Left cardiac atrium (tissue), 4 donors: ENCODE measurements at regions not wholly inside any gene's neighbourhood (a gene's known extent, or its start where the extent isn't known, plus 50 kb on each side); places are given as distances from the start of the nearest gene placed in this dataset.

Source experiments
- ATAC-seq, 2 donors: fragments of 200-7000 bp; cut with Tn5 transposase; one replicate each; pipeline ENCODE4 v1.9.1; 2020; ENCODE audit warnings: mild to moderate bottlenecking in 2 of 2, moderate library complexity in 2 of 2
- DNase-seq: peaks from one replicate; pipeline ENCODE4 v3.0.0-alpha.2; 2020
- intact Hi-C, 2 donors: fragments of 100-400 bp; cut with DNase I; formaldehyde crosslinking; loops; one replicate each; pipeline versions ENCODE4 v1.14.1 to v1.15.1; 2022 to 2023
- donor health status: DM: no; HTN: yes; CAD: no.
- donor health status: DM: no; HTN: yes; CAD: no; lungs with severe emphysema.
- donor health status: DM: yes; HTN: yes; CAD: no.
- donor health status: Dilated cardiomyopathy.

DNA sequence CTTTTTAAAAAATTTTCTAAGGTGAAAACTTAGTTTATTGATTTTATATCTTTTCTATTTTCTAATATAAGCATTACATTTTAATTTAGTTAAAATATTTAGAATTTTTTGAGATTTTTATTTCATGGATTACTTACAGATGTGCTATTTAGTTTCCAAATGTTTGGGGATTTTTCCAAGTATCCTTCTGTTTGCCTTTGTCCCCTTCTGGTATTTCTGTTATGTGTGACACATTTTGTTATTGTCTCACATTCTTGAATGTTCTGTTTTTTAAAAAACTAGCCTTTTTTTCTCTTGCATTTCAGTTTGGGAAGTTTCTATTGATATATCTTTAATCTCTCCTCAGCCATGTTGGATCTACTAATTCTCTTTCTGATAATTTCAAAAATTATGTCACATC, 234.9 kb downstream of the FAM170A start:
- intact Hi-C loops: no loop called here
- DNase-seq: no peak
- ATAC-seq: no peak

DNA sequence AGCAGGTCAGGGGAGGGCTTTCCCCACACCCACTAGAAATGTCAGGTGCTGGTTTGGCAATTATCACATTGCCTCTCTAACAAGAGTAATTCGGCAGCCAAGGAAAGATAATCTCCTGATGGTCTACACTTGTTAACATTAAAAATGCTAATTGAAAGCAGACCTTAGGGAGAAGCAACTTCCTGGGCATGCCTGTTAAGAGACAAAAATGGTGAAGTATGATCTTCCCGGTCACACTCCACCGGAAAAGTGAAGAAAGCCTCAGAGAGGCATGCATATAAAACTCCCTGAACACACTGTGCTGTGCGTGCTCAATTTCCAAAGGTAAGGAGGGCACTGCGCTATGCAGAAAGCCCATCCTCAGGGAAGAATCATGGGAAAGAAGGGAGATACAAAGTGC, 244.3 kb downstream of the FAM170A start:
- ATAC-seq: no peak
- no peak for DNase-seq
- intact Hi-C loops: no loop called here

DNA sequence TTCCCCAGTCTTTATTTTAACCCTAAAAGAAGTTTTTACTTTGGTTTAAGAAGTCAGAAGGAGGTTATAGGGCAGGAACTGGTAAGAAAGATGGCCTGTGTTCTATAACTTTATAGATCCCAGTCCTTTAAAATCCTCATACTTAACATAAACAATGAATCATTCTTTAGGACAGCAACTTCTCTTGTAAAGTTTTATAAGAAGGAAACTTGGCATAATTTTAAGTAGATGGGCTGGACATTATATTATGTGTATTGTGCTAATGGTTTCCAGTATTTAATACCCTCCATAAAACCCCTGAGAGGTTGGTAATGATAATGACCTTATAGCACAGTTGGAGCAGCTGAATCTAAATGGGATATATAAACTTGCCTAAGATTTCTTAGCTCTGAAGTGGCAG, 247.2 kb downstream of the FAM170A start:
- DNase-seq (no peak), ATAC-seq (no peak)
- intact Hi-C loops: no loop called here

DNA sequence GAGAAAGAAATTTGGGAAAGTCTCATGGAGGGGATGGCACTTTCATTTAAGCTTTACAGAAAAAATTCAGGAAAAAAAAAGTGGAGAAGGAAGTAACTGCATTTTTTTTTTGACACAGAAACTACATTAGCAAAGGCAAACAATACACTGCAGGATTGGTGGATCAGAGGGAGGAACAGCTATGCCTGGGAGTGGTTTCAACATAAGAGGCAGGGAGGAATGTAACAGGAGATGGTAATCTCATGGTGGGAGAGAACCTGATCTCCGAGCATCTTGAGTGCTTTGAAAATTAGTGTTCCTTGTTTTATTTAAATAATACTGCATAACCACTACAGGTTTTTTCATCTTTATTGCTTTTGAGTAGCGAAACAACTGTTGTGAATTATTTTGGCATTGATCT, 249.4 kb downstream of the FAM170A start:
- ATAC-seq: no peak
- DNase-seq: no peak
- intact Hi-C loops: no loop called here

DNA sequence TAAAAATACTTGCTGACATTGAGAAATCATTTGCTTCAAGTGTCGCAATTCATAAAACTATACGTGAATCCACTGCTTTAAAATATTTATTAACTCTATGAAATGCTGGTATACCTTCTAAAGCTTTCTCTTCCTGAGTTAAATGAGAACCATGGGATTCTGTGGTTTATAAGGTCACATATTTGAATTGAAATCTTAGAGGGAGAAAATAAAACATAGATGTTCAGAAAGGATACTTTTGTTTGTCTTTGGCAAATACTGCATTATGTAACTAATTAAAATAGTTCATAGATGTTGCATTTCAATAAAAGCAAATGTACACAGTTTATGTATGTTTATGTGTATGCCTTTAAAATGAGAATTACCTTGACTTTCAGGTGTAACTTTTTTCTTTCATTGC, 250.1 kb downstream of the FAM170A start:
- intact Hi-C loops: no loop called here
- ATAC-seq (no peak), DNase-seq (no peak)

DNA sequence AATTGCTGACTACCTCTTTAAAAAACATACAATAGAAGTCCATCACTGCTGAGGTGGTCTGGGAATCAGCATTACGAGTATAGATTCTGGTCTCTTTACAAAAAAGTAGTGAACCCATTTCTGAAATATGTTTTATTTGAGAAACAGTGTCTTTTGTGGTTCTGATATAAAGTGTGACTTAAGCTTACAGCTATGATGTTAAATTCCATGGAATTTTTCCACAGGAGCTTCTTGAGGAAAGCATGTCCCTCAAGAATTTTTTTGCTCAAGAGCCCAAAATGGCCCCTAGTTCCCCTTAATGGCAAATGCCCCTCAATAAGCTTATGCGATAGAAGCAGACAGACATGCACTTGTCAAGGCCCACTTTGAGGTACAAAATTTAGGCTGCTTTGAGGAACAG, 265.7 kb downstream of the FAM170A start:
- ATAC-seq (no peak), DNase-seq (no peak)
- intact Hi-C loops: no loop called here

DNA sequence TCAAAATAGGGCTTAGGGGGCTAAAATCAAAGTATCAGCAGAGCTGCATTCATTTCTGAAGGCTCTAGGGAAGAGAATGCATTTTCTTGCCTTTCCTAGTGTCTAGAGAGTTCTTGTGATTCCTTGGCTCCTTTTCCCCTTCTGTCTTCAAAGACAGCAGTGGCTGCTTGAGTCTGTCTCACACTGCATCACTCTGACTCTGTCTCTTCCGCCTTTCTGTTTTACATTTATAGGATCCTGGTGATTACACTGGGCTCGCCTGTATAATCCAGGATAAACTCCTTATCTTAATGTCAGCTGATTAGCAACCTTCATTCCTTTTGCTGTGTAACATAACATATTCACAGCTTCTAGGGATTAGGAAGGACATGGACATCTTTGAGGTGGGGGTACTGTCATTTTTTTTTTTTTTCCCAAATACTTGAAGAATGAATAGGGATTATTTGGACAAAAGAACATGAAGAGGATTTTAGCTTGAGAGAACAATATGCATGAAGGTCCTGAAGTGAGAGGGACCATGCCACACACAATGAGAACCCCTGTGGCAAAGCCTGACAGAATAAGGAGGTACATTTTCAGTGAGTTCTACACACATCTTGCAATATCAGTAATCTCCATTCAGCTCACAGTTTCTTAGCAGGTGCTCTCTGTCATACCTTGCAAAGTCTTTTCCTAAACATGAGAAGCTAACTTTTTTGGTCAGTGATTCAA, 267.6 kb downstream of the FAM170A start:
- intact Hi-C loops: no loop called here
- no peak for ATAC-seq
- no peak for DNase-seq

DNA sequence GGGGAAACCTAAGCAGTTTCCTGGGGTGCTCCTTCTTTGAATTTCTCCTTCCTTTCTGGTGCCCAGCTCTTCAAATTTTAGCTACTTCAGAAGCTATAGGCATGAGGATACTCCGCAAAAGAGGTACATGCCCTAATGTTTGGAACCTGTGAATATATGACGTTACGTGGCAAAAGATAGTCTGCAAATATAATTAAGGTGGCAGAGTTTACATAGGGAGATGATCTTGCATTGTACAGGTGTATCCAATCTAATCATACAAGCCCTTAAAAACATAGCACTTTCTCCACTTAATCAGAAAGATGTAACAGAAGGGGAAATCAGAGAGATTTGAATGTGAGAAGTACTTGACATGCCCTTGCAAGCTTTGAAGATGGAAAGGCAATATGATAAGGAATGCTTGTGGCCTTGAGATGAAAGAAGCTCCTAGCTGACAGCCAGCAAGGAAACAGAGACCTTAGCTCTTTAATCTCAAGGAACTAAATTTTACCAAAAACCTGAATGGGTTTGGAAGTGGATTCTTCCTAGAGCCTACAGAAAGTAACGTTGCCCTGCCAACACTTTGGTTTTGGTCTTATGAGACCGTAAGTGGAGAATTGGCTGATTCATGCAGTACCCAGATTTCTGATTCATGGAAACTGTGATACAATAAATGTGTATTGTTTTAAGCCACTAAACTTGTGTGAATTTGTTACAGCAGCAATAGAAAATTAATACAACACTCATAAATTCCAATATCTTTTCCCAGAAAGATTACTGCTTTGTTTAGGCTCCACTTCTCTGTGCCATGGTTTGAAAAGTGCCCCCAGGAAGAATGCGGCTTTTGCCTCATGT, 268.4 kb downstream of the FAM170A start:
- ATAC-seq (no peak), DNase-seq (no peak)
- intact Hi-C loops: no loop called here

DNA sequence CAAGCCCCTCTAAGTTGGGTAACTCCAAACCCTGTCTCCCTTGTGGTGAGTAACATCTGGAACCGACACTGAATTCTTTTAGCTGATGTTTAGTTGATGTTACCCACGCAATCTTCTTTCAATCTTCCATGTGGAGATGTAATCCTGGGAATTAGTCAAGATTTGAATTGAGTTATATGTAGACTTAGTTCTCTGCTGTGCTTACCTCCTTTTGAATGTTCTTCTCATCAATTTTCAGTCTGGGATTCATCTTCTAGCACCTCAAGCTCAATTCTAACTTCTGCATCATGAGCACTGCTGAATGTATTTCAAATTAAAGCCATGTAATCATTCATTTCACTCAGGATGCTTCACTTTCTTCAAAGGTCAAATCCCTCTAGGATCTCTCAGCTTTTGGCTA, 270.6 kb downstream of the FAM170A start:
- ATAC-seq: no peak
- intact Hi-C loops: no loop called here
- no peak for DNase-seq

DNA sequence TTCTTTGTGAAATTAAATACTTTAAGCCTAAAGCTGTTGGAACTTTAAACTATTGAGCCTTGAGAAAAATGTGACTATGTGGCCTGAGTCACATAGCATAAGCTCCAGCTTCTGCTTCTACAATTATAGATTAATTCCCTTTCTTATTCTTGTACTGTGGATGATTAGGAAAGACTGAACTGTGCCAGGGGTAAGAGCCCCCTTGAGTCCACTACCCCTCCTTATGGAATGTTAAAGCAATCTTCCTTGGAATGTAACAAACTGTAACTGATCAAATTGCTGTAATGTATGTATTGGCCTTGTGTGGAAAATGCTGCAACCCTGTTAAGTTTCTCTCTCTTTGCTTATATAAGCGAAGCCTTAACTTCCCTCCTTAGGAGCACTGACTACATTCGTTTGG, 273.2 kb downstream of the FAM170A start:
- intact Hi-C loops: no loop called here
- no peak for DNase-seq
- ATAC-seq: no peak

DNA sequence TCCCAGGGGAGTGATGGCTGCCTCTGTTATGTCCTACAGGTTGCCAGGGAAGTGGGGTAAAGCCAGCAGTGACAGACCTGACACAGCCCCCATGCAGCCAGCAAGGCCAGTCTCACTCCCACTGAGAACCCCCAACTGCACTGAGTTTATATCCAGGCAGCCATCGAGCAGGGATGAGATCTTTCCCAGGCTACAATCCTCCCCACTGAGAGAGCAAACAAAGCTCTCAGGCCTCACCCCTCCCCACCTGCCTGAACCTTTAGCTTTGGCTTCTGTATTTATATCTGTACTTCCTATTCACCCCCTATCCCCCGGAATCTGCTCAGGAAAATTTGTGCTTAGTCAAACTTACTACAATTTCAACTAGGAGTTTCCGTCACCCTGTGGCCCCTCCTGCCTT, 284.1 kb downstream of the FAM170A start:
- DNase-seq (no peak), ATAC-seq (no peak)
- intact Hi-C loops: no loop called here

DNA sequence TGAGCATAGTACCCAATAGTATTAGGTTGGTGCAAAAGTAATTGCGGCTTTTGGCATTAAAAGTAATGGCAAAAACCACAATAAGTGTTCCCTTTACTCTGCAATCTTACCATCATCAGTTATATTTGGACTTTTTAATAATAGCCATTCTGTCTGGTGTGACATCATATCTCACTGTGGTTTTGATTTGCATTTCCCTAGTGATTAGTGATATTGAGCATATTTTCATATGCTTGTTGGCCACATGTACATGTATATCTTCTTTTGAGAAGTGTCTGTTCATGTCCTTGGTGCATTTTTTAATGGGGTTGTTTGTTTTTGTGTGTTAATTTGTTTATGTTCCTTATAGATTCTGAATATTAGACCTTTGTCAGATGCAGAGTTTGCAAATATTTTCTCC, 289.9 kb downstream of the FAM170A start:
- DNase-seq (no peak), ATAC-seq (no peak)
- intact Hi-C loops: no loop called here

DNA sequence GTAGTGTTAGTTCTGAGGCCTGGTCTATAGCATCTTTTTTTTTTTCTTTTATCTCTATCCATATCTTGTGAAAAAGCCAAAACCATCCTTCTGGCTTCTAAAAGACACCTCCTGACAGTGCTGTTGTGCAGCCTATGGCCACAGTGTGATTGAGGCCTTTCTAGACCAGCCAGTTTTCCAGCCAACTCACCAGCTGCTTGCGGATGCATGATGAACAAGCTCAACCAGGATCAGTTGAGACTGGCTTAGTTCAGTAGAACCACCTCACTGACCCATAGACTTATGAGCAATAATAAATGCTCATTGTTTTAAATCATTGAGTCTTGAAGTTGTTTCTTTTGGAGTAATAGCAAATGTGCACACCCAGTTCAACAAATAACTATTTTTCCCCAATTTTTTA, 296.9 kb downstream of the FAM170A start:
- DNase-seq (no peak), ATAC-seq (no peak)

DNA sequence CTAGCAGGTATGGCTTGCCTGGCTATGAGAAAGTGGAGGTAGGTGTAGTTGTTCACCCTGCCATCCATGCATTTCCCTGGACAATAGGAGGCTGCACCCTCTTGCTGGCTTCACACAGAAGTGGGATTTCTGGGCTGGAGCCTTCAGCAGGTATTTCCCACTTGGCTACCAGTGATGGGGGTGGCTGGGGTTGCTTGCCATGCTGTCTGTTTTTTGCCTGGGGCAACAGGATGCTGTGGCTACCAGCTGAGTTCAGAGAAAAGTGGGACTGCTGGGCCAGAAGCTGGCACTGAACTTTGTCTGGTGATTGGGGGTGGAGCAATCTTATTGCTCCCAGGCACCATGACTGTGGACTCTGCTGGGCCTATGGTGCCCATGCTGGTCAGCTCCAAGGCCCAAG, 299.6 kb downstream of the FAM170A start:
- ATAC-seq (no peak), DNase-seq (no peak)
- intact Hi-C loops: no loop called here

More for the DNA sequence above, 296.9 kb downstream of the FAM170A start:
- intact Hi-C loops: no loop called here

DNA sequence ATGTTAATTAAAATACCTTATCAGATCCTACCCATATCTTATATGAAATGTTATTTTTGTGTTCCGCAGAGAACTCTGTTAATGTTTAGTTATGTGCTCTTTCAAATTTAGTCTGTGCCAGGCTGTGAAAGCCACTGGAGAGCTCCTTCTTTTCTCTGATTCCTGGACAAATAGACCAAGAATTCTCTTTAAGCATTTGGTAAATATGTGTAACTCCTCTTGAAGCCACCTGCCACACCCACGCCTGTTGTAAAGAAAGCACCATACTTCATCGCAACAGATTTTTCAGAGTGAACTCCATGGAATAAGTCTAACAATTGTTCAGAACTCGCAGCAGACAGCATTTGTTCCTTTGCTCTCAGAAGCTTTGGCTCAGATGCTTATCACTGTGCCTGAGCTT, 301.1 kb downstream of the FAM170A start:
- DNase-seq: no peak
- intact Hi-C loops: no loop called here
- ATAC-seq: no peak

DNA sequence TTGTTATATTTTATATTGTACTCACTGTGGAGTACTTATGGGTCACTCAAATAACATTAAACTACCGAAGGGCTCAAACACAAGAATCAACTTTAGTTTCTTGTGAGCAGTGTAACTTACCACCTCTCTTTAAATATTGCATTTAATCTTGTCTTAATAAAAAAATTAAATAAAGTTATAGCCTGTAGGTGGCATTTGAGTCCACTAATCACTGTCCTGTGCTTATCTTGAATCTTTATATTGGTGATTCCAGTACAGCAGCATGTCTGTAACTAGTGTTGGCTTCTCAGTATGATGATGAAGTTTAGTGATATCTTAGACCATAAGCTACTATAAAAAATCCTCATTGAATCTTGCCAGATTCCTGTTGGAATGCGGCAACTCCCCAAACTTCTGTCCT, 313.8 kb downstream of the FAM170A start:
- intact Hi-C loops: no loop called here
- no peak for DNase-seq
- no peak for ATAC-seq

DNA sequence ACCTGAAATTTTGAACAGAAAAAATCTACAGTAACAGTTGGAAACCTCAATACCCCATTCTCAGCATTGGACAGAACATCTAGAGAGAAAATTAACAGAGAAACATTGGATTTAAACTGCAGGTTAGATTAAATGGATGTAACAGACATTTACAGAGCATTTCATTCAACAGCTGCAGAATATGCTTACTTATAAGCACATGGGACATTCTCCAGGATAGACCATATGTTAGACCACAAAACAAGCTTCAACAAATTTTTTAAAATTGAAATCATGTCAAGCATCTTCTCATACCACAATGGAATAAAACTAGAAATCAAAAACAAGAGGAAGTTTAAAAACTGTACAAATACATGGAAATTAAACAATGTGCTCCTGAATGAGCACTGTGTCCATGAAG, 316.3 kb downstream of the FAM170A start:
- ATAC-seq (no peak), DNase-seq (no peak)
- intact Hi-C loops: no loop called here

DNA sequence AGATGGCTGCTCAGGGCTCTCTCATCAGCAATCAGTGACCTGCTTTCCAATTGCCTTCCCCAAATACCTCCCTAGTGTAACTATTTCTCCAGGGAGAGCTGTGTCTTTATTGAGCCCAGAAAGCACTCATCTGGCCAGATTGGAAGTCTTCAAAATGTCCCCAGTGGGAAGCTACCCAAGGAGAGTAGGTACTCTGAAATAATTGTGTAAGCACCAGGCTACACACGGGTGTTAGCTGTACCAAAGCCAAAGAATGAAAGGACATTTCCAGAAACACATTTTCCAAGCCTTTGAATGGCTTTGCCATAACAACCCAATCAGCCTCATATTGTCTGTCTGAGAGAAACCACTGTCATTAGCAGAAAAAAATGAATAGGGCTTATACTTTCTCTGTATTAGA, 318.8 kb downstream of the FAM170A start:
- intact Hi-C loops: no loop called here
- no peak for ATAC-seq
- no peak for DNase-seq

DNA sequence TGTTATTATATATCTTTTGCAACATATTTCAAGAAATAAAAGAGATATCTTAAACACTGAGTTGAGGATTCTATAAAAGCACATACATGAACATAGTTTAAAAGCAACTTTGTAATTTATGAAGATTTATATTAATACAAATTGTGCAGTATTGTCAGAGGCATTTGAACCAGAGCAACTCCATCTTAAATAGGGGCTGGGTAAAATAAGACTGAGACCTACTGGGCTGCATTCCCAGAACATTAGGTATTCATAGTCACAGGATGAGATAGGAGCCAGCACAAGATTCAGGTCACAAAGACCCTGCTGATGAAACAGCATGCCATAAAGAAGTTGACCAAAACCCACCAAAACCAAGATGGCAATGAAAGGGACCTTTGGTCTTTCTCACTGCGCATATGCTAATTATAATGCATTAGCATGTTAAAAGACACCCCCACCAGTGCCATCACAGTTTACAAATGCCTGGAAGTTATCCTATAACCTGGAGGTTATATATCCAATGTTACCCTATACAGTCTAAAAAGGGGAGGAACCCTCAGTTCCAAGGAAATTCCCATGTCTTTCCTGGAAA, 320.2 kb downstream of the FAM170A start:
- DNase-seq (no peak), ATAC-seq (no peak)
- intact Hi-C loops: no loop called here

DNA sequence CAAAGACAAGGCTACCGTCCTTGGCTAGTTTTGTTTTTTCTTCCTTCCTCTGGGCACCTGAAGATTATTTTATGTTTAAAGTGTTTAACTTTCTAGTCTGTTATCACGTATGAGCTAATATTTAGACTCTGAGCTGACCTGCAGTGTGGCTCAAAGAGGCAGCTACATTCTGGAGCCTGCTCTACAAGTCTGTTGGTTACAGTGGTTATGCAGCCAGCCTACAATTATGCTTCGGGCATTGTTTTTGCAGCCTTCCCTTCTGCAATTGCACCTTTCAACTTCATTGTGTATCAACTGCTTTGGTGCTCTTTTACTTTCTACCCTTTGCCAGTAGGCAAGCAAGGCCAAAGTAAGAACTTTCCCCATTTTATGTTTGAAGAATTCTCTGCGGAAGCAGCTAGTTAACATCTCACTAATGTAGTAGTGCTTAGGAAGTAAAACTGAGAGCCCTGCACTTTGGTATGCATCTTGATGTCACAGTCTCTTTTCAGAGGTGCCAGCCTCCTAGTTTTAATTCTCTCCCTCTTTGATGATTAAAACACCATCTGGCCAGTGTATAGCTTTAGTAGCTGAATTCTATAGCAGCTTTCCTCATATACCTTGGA, 322.1 kb downstream of the FAM170A start:
- intact Hi-C loops: no loop called here

More for the DNA sequence above, 322.1 kb downstream of the FAM170A start:
- ATAC-seq (no peak), DNase-seq (no peak)
